MM.1S (cell line): ENCODE measurements at regions not wholly inside any gene's neighbourhood (a gene's known extent, or its start where the extent isn't known, plus 50 kb on each side); places are given as distances from the start of the nearest gene placed in this dataset.

Experiments used
- CTCF ChIP-seq: fragments of 300-600 bp; sonication (generic); IDR thresholded peaks from 2 replicates; pipeline ENCODE4 v1.5.1; 2016; ENCODE audit warnings: antibody characterized with exemption, low read length, mixed read lengths
- EZH2 ChIP-seq: fragments of 300-600 bp; sonication (generic); optimal IDR thresholded peaks from 2 replicates; pipeline ENCODE3; 2017; ENCODE audit warnings: low read depth, mild to moderate bottlenecking, antibody characterized with exemption, low read length, mixed read lengths
- EZH2phosphoT487 ChIP-seq: fragments of 300-600 bp; sonication (generic); IDR thresholded peaks from 2 replicates; pipeline ENCODE4 v1.6.1; 2018; ENCODE audit warnings: antibody characterized with exemption, low read length

DNA sequence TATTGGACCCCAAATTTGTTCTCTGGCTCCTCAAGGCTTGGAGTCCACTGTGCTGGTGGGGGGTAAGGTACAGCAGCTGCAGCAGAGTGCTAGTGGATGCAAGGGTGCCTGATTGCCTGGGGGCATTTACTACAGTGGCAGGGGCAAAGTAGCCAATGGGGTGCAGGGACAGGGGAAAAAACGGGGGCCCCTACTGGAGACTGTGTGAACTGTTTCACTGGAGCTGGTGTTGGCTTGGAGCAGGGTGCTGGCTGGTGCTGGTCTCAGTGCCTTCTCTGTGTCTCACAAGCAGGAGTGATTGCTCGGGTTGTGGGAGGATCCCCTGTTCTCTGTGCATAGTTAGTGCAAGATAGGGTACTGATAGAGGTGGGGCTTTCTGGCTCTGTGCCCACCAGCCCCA lies 935.9 kb downstream of the JRKL start:
- TF ChIP-seq CTCF (no peak), EZH2phosphoT487 (no peak), EZH2 (no peak)
